SK-N-MC (cell line): ENCODE measurements at regions not wholly inside any gene's neighbourhood (a gene's known extent, or its start where the extent isn't known, plus 50 kb on each side); places are given as distances from the start of the nearest gene placed in this dataset.

Experiments used
- EZH2 ChIP-seq: fragments of 200-600 bp; sonication (generic); IDR thresholded peaks from one replicate; pipeline ENCODE4 v1.6.1; 2017; ENCODE audit warnings: antibody characterized with exemption
- POLR2AphosphoS5 ChIP-seq: IDR thresholded peaks from 2 replicates; pipeline ENCODE4 v1.6.1; 2012; ENCODE audit warnings: mild to moderate bottlenecking, low read depth, low read length, borderline replicate concordance

- TF ChIP-seq POLR2AphosphoS5 (no peak), EZH2 (no peak)
These were observed 66.0 kb downstream of the BOLA3 start for GRCh38 chr2:74081763-74082110.
